Thyroid gland (tissue), 4 donors: ENCODE measurements at regions not wholly inside any gene's neighbourhood (a gene's known extent, or its start where the extent isn't known, plus 50 kb on each side); places are given as distances from the start of the nearest gene placed in this dataset.

Experiments
- DNase-seq, 2 donors: peaks; one replicate each; pipeline ENCODE4 v3.0.0-alpha.2; 2019
- H3K27ac ChIP-seq, 3 donors: fragments of 200-600 bp; sonication (generic); 1 replicate in 2 of 3; 2 replicates in 1 of 3; pipeline ENCODE4 v1.5.1; 2016 to 2019; ENCODE audit warnings: mild to moderate bottlenecking in 1 of 3, moderate library complexity in 1 of 3
- H3K27me3 ChIP-seq: fragments of 200-600 bp; sonication (generic); one replicate; pipeline ENCODE4 v1.5.1; 2019
- H3K36me3 ChIP-seq, 2 donors: fragments of 200-600 bp; sonication (generic); one replicate each; pipeline ENCODE4 v1.5.1; 2016 to 2019
- H3K4me1 ChIP-seq, 2 donors: fragments of 200-600 bp; sonication (generic); one replicate each; pipeline ENCODE4 v1.5.1; 2017 to 2019
- H3K4me3 ChIP-seq, 3 donors: fragments of 200-600 bp; sonication (generic); replicated peaks in 1 of 3; 1 replicate in 2 of 3; 2 replicates in 1 of 3; pipeline ENCODE4 v1.5.1; 2016; ENCODE audit warnings: mild to moderate bottlenecking in 1 of 3
- H3K9me3 ChIP-seq: fragments of 200-600 bp; sonication (generic); one replicate; pipeline ENCODE4 v1.5.1; 2017
- CTCF ChIP-seq, 6 experiments: fragments of 200-600 bp in 3 of 6; fragments of 450-650 bp in 3 of 6; sonication (generic) in 3 of 6; IDR thresholded peaks; one replicate each; pipeline ENCODE4 v1.5.1; 2016 to 2019; ENCODE audit warnings: antibody characterized with exemption in 6 of 6, mild to moderate bottlenecking in 2 of 6, inconsistent platforms in 1 of 6, moderate library complexity in 1 of 6
- POLR2A ChIP-seq, 2 donors: fragments of 450-650 bp; IDR thresholded peaks; one replicate each; pipeline ENCODE4 v1.6.1; 2017; ENCODE audit warnings: antibody characterized with exemption in 2 of 2, mild to moderate bottlenecking in 2 of 2, moderate library complexity in 1 of 2
- WGBS, 2 donors: methylation state at CpG; one replicate each; pipeline ENCODE4 v1.1.5; 2017; 5-methylcytosine and 5-hydroxymethylcytosine counted together
- intact Hi-C: fragments of 100-400 bp; cut with DNase I; formaldehyde crosslinking; loops from one replicate; pipeline ENCODE4 v1.15.1; 2023

DNA sequence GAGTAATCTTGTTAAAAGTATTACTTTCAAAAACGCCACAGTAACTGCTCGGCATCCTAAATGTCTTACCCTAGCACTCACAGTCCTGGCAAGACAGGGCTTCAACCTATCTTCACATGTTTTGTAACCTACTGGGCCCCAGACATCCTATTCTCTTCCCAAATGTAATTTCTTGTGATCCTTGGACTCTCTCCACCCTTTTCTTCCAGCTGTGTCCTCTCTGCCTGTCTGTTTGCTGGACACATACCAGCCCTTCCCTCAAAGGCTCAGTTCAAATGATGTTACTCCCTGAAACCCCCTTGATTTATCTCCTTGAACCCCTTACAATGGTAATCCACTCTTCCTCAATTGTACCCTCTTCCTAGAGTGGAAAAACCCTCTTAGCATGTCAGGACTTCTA is 60.1 kb upstream of the CNEP1R1 start:
- Histone ChIP-seq H3K27me3 (no peaks in the 10 kb centered on the region), H3K9me3 (no peaks in the 10 kb centered on the region), H3K4me3 (no peak overlapping the region), H3K4me1 (peaks cover 2% of the 10 kb centered on the region in 2 donors), H3K27ac (no peak overlapping the region), H3K36me3 (no peaks in the 10 kb centered on the region)
- DNase-seq = no peak
- 83 to 93% methylated on average over 2 of the region's 2 CpGs for WGBS, 2 donors
- no peak for TF ChIP-seq POLR2A (IDR thresholded peaks at IDR 0.05)
- intact Hi-C loops = no loop called here

GRCh38 chr16:49967012-49967559 is 57.9 kb upstream of the CNEP1R1 start:
- H3K4me1 ChIP-seq = no peaks in the 10 kb centered on the region
- 83 to 84% methylated on average over 6 of the region's 6 CpGs for WGBS, 2 donors
- H3K36me3 ChIP-seq = no peaks in the 10 kb centered on the region
- no peak overlapping the region for H3K27ac ChIP-seq
- intact Hi-C loops = no loop called here
- no peak overlapping the region for H3K4me3 ChIP-seq
- no peaks in the 10 kb centered on the region for H3K9me3 ChIP-seq
- no peak for DNase-seq
- TF ChIP-seq CTCF (IDR thresholded peaks at IDR 0.05) (no peak), POLR2A (IDR thresholded peaks at IDR 0.05) (no peak)
- no peaks in the 10 kb centered on the region for H3K27me3 ChIP-seq

DNA sequence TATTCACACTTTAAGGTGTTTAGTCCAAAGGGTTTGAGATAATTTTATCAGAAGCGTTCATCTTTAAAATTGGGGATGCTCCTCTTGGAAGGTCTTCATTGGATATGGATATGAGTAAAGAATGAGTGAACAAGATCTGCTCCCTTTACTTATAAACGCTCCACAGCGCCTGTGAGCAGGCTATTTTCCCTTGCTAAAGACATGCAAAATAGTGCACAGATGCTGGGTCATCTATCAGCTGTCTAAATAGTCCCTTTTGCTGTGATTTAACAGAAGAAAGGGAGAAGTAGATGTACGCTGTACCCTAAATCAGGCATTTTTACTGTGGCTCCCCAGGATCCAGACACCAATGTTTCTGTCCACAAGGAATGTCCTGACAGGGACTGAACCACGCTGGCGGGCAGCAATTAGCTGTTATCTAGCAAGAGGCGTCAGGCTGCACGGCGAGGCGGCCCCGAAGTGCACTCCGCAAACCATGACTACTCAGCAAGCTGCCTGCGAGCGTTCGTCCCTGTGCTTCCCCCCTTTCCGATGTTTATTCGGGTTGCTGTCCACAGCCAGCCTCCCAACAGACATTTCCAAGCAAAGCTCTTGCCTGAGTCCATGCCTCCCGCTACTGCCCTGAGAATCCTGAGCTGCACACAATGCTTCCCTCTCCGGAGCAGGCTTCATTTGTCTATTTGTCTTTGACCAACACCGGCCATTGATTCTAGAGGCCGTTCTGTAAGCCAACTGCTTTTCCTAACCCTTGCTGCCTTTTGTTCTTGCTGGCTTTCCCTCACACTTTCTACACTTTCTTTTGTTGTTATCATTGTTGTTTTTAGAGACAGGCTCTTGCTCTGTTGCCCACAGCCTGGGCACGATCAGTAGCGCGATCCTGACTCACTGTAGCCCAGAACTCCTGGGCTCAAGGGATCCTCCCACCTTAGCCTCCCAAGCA is 55.7 kb upstream of the CNEP1R1 start:
- H3K27me3 ChIP-seq = no peaks in the 10 kb centered on the region
- no peaks in the 10 kb centered on the region for H3K36me3 ChIP-seq
- no peak overlapping the region for H3K4me3 ChIP-seq
- TF ChIP-seq CTCF (IDR thresholded peaks at IDR 0.05) (no peak), POLR2A (IDR thresholded peaks at IDR 0.05) (no peak)
- H3K4me1 ChIP-seq = no peaks in the 10 kb centered on the region
- no peaks in the 10 kb centered on the region for H3K9me3 ChIP-seq
- no peak overlapping the region for H3K27ac ChIP-seq
- intact Hi-C loops = no loop called here
- 30 to 40% methylated on average over 19 to 24 of the region's 24 CpGs for WGBS, 2 donors
- DNase-seq = no peak

GRCh38 chr16:49970797-49971431 is 54.1 kb upstream of the CNEP1R1 start:
- Histone ChIP-seq H3K4me1 (no peaks in the 10 kb centered on the region), H3K27me3 (no peaks in the 10 kb centered on the region), H3K27ac (no peak overlapping the region), H3K36me3 (no peaks in the 10 kb centered on the region), H3K9me3 (no peaks in the 10 kb centered on the region), H3K4me3 (no peak overlapping the region)
- no peak for TF ChIP-seq POLR2A (IDR thresholded peaks at IDR 0.05)
- TF ChIP-seq CTCF (IDR thresholded peaks at IDR 0.05) = no peak
- no peak for DNase-seq
- intact Hi-C loops = no loop called here
- whole genome bisulfite sequencing, 2 donors = 69 to 79% methylated on average over 8 of the region's 8 CpGs

- no peaks in the 10 kb centered on the region for H3K4me1 ChIP-seq
- H3K4me3 ChIP-seq = no peak overlapping the region
- WGBS, 2 donors = 70 to 83% methylated on average over 5 of the region's 5 CpGs
- H3K27me3 ChIP-seq = no peaks in the 10 kb centered on the region
- no peak for TF ChIP-seq CTCF (IDR thresholded peaks at IDR 0.05)
- no peak for TF ChIP-seq POLR2A (IDR thresholded peaks at IDR 0.05)
- no peak overlapping the region for H3K27ac ChIP-seq
- DNase-seq = no peak
- H3K36me3 ChIP-seq = no peaks in the 10 kb centered on the region
- H3K9me3 ChIP-seq = no peaks in the 10 kb centered on the region
- intact Hi-C loops = no loop called here
Observed at GRCh38 chr16:49972280-49972679, 52.7 kb upstream of the CNEP1R1 start.
